H9 (cell line): ENCODE measurements at regions not wholly inside any gene's neighbourhood (a gene's known extent, or its start where the extent isn't known, plus 50 kb on each side); places are given as distances from the start of the nearest gene placed in this dataset.

ENCODE experiments used
- DNase-seq: peaks from one replicate; pipeline ENCODE4 v3.0.0-alpha.2; 2017
- H2AFZ ChIP-seq: one replicate; pipeline ENCODE4 v1.6.1; 2013; ENCODE audit warnings: mild to moderate bottlenecking, low read length, control low read depth, moderate library complexity
- H2AK5ac ChIP-seq: 2 replicates; pipeline ENCODE4 v1.6.1; 2013; ENCODE audit warnings: low read length, control low read depth, mixed read lengths; ENCODE audit not compliant: insufficient read length
- H2BK120ac ChIP-seq: one replicate; pipeline ENCODE4 v1.6.1; 2013; ENCODE audit warnings: low read depth, mild to moderate bottlenecking, low read length, control low read depth, inconsistent platforms; ENCODE audit not compliant: poor library complexity, severe bottlenecking
- H2BK12ac ChIP-seq: 2 replicates; pipeline ENCODE4 v1.6.1; 2013; ENCODE audit warnings: low read length, control low read depth, mixed read lengths, low read depth; ENCODE audit not compliant: insufficient read length
- H2BK15ac ChIP-seq: 2 replicates; pipeline ENCODE4 v1.6.1; 2013; ENCODE audit warnings: low read depth, low read length, control low read depth
- H2BK20ac ChIP-seq: one replicate; pipeline ENCODE4 v1.6.1; 2013; ENCODE audit warnings: low read depth, mild to moderate bottlenecking, low read length, control low read depth, inconsistent platforms; ENCODE audit not compliant: poor library complexity, severe bottlenecking
- H2BK5ac ChIP-seq: 2 replicates; pipeline ENCODE4 v1.6.1; 2013; ENCODE audit warnings: low read length, control low read depth, mixed read lengths; ENCODE audit not compliant: insufficient read length
- H3K14ac ChIP-seq: 2 replicates; pipeline ENCODE4 v1.6.1; 2013; ENCODE audit warnings: low read length, control low read depth; ENCODE audit not compliant: insufficient read depth
- H3K18ac ChIP-seq: 2 replicates; pipeline ENCODE4 v1.6.1; 2013; ENCODE audit warnings: low read depth, mild to moderate bottlenecking, mixed read lengths, low read length, control low read depth; ENCODE audit not compliant: insufficient read length
- H3K23ac ChIP-seq: 2 replicates; pipeline ENCODE4 v1.6.1; 2013; ENCODE audit warnings: low read length, control low read depth, mixed read lengths, low read depth; ENCODE audit not compliant: insufficient read length
- H3K23me2 ChIP-seq: 2 replicates; pipeline ENCODE4 v1.6.1; 2013; ENCODE audit warnings: low read depth, mild to moderate bottlenecking, mixed read lengths, low read length, control low read depth; ENCODE audit not compliant: insufficient read length, poor library complexity, severe bottlenecking
- H3K27ac ChIP-seq: 2 replicates; pipeline ENCODE4 v1.5.1; 2013; ENCODE audit warnings: low read length, control low read depth, mixed read lengths, low read depth; ENCODE audit not compliant: insufficient read length
- H3K27me3 ChIP-seq: 2 replicates; pipeline ENCODE4 v1.6.1; 2013; ENCODE audit warnings: low read length, control low read depth, inconsistent platforms; ENCODE audit not compliant: insufficient read depth
- H3K4ac ChIP-seq: 2 replicates; pipeline ENCODE4 v1.6.1; 2013; ENCODE audit warnings: low read depth, mild to moderate bottlenecking, control low read depth, inconsistent platforms, low read length, moderate library complexity
- H3K4me1 ChIP-seq: 2 replicates; pipeline ENCODE4 v1.6.1; 2013; ENCODE audit warnings: low read length, control low read depth, inconsistent platforms; ENCODE audit not compliant: insufficient read depth
- H3K4me2 ChIP-seq: 2 replicates; pipeline ENCODE4 v1.6.1; 2013; ENCODE audit warnings: low read length, control low read depth, mixed read lengths; ENCODE audit not compliant: insufficient read length, insufficient read depth
- H3K56ac ChIP-seq: 2 replicates; pipeline ENCODE4 v1.6.1; 2013; ENCODE audit warnings: low read depth, mild to moderate bottlenecking, mixed read lengths, low read length, control low read depth; ENCODE audit not compliant: insufficient read length
- H3K79me1 ChIP-seq: 2 replicates; pipeline ENCODE4 v1.6.1; 2013; ENCODE audit warnings: low read depth, mild to moderate bottlenecking, moderate library complexity, low read length, control low read depth, inconsistent platforms; ENCODE audit not compliant: insufficient read depth, poor library complexity, severe bottlenecking
- H3K79me2 ChIP-seq: 2 replicates; pipeline ENCODE4 v1.6.1; 2013; ENCODE audit warnings: low read length, control low read depth, inconsistent platforms; ENCODE audit not compliant: insufficient read depth
- H3K9ac ChIP-seq: 2 replicates; pipeline ENCODE4 v1.6.1; 2013; ENCODE audit warnings: low read length, control low read depth, mixed read lengths; ENCODE audit not compliant: insufficient read length; ENCODE audit errors: extremely low read depth
- H3K9me3 ChIP-seq: one replicate; pipeline ENCODE4 v1.6.1; 2013; ENCODE audit warnings: low read depth, low read length, inconsistent platforms; ENCODE audit not compliant: control insufficient read depth
- H3T11ph ChIP-seq: one replicate; pipeline ENCODE4 v1.6.1; 2013; ENCODE audit warnings: mild to moderate bottlenecking, low read length, control low read depth, inconsistent platforms
- H4K20me1 ChIP-seq: one replicate; pipeline ENCODE4 v1.6.1; 2013; ENCODE audit not compliant: control insufficient read depth, insufficient read length, insufficient read depth
- H4K5ac ChIP-seq: 2 replicates; pipeline ENCODE4 v1.6.1; 2013; ENCODE audit warnings: low read depth, mild to moderate bottlenecking, mixed read lengths, low read length, control low read depth; ENCODE audit not compliant: insufficient read length
- H4K8ac ChIP-seq: replicated peaks from 2 replicates; pipeline ENCODE4 v1.6.1; 2013; ENCODE audit warnings: low read length, control low read depth, mixed read lengths, low read depth; ENCODE audit not compliant: insufficient read length
- H4K91ac ChIP-seq: 2 replicates; pipeline ENCODE4 v1.6.1; 2013; ENCODE audit warnings: low read depth, mild to moderate bottlenecking, moderate library complexity, mixed read lengths, low read length, control low read depth; ENCODE audit not compliant: insufficient read length
- H3K27ac Mint-ChIP-seq, 3 experiments: 2 replicates in 2 of 3; 3 replicates in 1 of 3; pipeline ENCODE4 v1.8.0; 2020 to 2021; ENCODE audit warnings: mixed read lengths in 3 of 3, mild to moderate bottlenecking in 1 of 3, moderate library complexity in 1 of 3
- H3K27me3 Mint-ChIP-seq: 2 replicates; pipeline ENCODE4 v1.8.0; 2021; ENCODE audit warnings: low read depth, mild to moderate bottlenecking, moderate library complexity, mixed read lengths
- H3K36me3 Mint-ChIP-seq, 3 experiments: 2 replicates in 2 of 3; 3 replicates in 1 of 3; pipeline ENCODE4 v1.8.0; 2020 to 2021; ENCODE audit warnings: low read depth in 3 of 3, mixed read lengths in 3 of 3; ENCODE audit not compliant: insufficient read depth in 1 of 3
- H3K4me1 Mint-ChIP-seq, 2 experiments: 2 replicates each; pipeline ENCODE4 v1.8.0; 2020; ENCODE audit warnings: mixed read lengths in 2 of 2
- H3K4me3 Mint-ChIP-seq, 2 experiments: 2 replicates in 1 of 2; 3 replicates in 1 of 2; pipeline ENCODE4 v1.8.0; 2020 to 2021; ENCODE audit warnings: mild to moderate bottlenecking in 2 of 2, mixed read lengths in 2 of 2, moderate library complexity in 1 of 2
- H3K9me3 Mint-ChIP-seq, 2 experiments: 2 replicates in 1 of 2; 3 replicates in 1 of 2; pipeline ENCODE4 v1.8.0; 2020; ENCODE audit warnings: mild to moderate bottlenecking in 2 of 2, mixed read lengths in 2 of 2, moderate library complexity in 1 of 2
- WGBS: extraction: QIAGEN DNeasy Blood & Tissue Kit; methylation state at CpG from one replicate; pipeline ENCODE4 v1.1.7; 2013; ENCODE audit warnings: missing lambda C conversion rate, low lambda C conversion rate, mixed read lengths; ENCODE audit not compliant: insufficient read length; ENCODE audit errors: extremely low coverage; 5-methylcytosine and 5-hydroxymethylcytosine counted together
- TF ChIP-seq, protein P1 (sequence below): fragments of 200-600 bp; sonication (generic); conservative IDR thresholded peaks from 3 replicates; pipeline ENCODE4 v1.8.0; 2021; ENCODE audit warnings: antibody characterized with exemption, mild to moderate bottlenecking

DNA sequence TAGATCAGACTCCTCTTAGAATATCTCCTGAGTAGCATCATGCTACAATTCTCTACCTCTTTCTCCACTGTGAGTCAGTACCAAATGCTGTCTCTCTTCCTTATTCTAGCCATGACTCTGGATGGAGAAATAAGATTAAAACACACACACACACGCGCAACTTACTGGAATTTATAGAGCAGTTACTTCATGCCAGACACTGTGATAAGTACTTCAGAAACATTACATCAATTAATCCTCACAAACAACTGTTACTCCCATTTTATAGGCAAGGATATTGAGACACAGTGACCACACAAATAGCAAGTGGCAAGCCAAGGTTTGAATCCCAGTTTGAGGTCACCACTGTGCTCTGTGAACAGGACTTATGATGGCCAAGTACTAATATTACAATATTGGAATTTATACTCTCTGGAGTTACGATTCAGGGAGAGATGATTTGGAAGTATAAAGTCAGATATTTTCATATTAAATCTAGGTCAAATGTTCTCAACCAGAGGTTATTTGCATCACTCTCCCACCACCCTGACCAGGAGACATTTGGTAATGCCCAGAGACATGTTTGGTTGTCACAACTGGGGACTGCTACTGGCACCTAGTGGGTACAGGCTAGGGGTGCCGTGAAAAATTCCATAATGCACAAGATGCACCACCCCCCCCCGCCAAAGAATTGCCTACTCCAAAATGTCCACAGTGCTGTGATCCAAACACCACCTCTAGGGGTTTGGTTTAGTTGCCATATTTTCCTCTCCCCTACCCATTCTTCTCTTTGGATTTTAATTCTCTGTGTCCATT is 221.6 kb downstream of the LTN1 start:
- Histone ChIP-seq H3K14ac (no peak overlapping the region), H3K56ac (no peak overlapping the region), H4K5ac (no peak overlapping the region), H2AFZ (no peak overlapping the region), H2BK5ac (no peak overlapping the region), H2BK20ac (no peak overlapping the region), H3K4me2 (no peak overlapping the region), H3K23me2 (no peaks in the 10 kb centered on the region), H2AK5ac (no peak overlapping the region), H3K79me2 (no peaks in the 10 kb centered on the region), H4K20me1 (no peaks in the 10 kb centered on the region), H3K4me1 (no peaks in the 10 kb centered on the region), H3K23ac (no peak overlapping the region), H4K8ac (no peak overlapping the region), H2BK12ac (no peak overlapping the region), H2BK120ac (no peak overlapping the region), H3K18ac (no peak overlapping the region), H2BK15ac (no peak overlapping the region), H3K27me3 (no peaks in the 10 kb centered on the region), H3K27ac (no peak overlapping the region), H4K91ac (no peak overlapping the region), H3K9me3 (no peaks in the 10 kb centered on the region), H3T11ph (no peak overlapping the region), H3K9ac (no peak overlapping the region), H3K4ac (no peak overlapping the region), H3K79me1 (no peaks in the 10 kb centered on the region)
- Mint-ChIP-seq H3K27me3 (no peaks in the 10 kb centered on the region), H3K36me3 (peaks cover 0 to 9% (median 0%) of the 10 kb centered on the region in 3 experiments; a peak in 2 of 7 replicates), H3K27ac (no peak overlapping the region), H3K9me3 (peaks cover 11% of the 10 kb centered on the region in 2 experiments), H3K4me3 (no peak overlapping the region), H3K4me1 (no peaks in the 10 kb centered on the region)
- no CpG with 5 or more reads among the region's 5 CpGs for WGBS
- no peak for DNase-seq
- TF ChIP-seq, protein P1, sequence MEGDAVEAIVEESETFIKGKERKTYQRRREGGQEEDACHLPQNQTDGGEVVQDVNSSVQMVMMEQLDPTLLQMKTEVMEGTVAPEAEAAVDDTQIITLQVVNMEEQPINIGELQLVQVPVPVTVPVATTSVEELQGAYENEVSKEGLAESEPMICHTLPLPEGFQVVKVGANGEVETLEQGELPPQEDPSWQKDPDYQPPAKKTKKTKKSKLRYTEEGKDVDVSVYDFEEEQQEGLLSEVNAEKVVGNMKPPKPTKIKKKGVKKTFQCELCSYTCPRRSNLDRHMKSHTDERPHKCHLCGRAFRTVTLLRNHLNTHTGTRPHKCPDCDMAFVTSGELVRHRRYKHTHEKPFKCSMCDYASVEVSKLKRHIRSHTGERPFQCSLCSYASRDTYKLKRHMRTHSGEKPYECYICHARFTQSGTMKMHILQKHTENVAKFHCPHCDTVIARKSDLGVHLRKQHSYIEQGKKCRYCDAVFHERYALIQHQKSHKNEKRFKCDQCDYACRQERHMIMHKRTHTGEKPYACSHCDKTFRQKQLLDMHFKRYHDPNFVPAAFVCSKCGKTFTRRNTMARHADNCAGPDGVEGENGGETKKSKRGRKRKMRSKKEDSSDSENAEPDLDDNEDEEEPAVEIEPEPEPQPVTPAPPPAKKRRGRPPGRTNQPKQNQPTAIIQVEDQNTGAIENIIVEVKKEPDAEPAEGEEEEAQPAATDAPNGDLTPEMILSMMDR: no peak
